Activated T-cell treated with anti-CD3 and anti-CD28 coated beads, Interleukin-2, amount 50 U/mL, for 1 hour (primary cell): ENCODE measurements at regions not wholly inside any gene's neighbourhood (a gene's known extent, or its start where the extent isn't known, plus 50 kb on each side); places are given as distances from the start of the nearest gene placed in this dataset.
"Not testable (repeated sequence)": the region's sequence is repeated elsewhere in the genome, so short reads cannot be mapped to it uniquely, and the experiment has no call there.

ENCODE experiments used
- DNase-seq: peaks from one replicate; pipeline ENCODE4 v3.0.0-alpha.2; 2020

DNA sequence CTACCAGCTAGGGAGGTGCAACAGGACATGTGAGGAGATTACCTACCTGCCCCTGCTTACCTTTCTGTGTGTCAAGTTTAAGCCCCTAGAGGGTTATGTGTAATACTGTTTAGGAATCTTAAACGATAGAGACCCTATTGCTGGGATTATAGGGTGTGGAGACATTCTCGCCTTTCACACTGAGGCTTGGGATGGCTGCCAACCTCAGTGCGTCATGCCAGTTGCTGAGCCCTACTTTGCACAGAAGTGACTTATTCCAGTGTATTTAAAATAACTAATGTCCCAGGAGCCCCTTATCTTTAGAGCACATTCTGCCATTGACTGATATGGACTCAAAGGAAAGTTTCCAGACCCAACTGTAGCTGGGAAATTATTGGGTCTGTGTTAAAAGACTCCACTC is 76.6 kb upstream of the XPA start:
- no peak for DNase-seq

DNA sequence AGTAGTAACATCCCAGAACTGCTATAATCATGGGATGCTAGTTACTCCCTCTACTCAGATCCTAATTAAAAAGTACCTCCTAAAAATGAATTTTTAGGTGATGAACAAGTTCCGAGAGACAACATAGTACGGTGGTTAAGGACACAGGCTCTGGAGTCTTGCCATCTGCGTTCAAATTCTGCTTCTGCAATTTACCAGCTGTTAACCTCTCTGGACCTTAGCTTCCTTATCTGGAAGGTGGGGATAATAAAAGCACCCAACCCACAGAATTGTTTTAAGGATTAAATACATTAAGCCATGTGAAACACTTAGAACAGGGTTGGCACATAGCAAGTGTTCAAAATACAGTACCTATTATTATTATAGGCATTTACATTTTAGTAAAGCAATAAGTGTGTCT is 77.5 kb upstream of the XPA start:
- DNase-seq: no peak

DNA sequence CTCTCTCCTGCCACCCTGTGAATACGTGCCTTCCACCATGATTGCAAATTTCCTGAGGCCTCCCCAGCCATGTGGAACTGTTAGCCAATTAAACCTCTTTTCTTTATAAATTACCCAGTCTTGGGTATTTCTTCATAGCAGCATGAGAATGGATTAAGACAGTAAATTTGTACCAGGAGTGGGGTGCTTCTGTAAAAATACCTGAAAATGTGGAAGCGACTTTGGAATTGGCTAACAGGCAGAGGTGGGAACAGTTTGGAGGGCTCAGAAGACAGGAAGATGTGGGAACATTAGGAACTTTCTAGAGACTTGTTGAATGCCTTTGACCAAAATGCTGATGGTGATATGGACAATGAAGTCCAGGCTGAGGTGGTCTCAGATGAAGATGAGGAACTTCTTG is 74.3 kb upstream of the FOXE1 start:
- DNase-seq: not testable (repeated sequence)

DNA sequence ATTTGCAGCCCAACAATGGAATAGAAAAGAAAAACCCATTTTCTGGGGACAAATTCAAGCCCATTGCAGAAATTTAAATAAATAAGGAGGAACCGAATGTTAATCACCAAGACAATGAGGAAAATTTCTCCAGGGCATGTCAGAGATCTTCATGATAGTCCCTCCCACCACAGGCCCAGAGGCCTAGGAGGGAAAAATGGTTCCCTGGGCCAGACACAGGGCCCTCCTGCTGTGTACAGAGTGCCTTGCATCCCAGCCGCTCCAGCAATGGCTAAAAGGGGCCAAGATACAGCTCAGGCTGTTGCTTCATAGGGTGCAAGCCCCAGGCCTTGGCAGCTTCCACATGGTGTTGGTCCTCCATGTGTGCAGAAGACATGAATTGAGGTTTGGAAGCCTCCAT is 73.4 kb upstream of the FOXE1 start:
- DNase-seq: no peak

DNA sequence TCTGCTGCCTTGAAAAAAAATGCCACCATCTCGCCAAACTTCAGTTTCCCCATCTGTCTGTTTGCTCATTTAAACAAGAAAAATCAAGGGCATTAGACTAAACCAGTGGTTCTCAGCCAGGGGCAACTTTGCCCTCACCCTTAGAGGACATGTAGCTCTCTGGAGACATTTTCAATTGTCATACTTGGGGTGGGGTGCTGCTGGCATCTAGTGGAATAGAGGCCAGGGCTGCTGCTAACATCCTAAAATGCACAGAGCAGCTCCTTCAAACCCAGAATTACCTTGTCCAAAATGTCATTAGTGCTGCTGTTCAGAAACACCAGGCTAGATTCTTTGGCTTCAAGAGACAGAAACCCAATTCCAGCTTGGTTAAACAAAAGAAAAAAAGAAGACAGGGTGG is 71.1 kb upstream of the FOXE1 start:
- no peak for DNase-seq

DNA sequence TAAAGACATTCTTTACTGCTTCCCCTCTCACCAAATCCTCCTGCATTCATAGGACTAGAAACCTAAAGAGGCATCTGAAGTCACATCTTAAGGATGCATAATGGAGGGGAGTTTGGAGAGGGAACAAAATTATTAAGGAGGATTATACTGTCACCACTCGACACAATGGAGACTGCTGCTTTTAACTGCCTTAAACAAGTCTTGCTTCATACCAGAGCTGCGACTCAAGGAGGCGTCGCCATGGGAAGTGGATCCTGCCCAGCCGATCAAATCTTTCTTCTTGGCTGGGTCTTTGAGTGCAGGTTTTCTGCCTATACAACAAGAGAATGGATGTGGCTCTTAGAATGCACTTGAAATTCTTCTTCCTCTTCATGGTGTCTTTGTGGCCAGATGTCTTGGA is 66.7 kb upstream of the FOXE1 start:
- DNase-seq: no peak

DNA sequence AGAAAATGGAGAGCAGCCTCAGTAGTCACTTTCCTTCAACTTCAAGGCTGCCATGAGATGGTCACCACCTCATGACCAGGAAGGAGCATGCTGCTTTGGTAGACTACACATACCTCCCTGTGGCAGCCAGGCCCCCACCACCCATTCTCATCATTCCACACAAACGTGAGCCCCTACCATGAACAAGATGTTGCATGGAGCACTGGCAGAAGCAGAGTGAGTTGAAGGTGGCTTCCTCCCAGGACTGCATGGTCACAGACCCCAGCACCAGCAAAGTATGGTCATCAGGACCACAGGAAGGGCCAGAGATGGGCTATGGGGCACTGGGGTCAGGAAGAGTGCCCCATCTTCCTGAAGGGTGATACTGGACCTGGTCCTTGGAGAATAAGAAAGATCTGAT is 65.5 kb upstream of the FOXE1 start:
- no peak for DNase-seq

DNA sequence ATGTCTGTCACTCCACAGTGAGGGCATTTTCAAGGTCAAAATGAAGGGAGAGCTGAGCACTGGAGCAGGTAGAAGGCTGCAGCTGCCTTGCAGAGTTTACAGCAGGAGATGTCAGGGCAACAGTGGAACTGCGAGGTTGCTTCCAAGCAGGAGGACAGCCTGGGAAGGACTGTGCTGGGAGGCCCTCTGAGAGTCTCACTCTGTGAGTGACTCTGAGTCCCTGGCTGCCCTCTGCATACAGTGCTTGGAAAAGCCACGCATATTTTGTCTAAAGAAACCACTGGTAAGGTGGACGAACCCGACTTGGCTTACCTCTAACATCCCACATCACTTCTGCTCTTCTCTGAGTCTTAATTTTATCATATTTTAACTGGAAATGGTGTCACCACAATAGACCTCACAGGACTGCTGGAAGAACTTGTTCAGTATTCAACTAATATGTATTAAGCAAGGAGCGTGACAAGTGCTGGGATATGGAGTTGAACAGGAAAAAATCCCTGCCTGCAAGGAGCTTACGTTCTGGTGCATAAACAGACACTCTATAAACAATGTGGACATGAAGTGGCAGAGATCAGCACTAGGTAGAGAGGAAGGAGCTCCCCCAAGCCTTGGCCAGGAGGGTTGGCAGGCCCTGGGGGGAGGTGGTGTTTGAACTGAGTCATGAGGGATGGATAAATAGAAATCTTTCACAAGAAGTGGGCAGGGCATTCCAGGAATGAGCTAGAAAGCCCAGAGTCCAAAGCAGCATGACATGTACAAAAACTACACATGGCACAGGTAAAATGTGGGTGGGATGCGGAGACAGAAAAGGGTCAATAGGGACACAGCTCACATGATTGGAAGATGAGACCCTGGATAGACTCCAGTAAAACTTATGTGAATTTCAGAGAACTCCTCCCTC is 64.0 kb upstream of the FOXE1 start:
- no peak for DNase-seq

DNA sequence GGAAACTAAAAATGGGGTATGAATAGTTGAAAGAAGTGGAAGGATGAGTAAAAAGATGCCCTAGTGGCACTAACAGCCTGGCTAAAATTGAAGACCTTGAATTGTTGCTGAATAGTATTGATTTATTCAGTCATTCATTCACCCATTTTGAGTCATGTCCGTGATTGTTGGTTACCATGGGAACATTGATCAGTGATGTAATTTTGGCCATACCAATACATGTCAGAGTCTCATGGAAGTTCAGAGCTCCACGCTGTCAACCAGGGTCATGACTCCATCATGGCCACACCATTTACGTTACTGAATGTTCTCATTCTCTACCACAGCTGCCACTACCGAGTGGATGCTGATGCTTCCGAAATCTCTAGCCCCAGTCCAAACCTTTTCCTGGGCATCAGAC is 62.5 kb upstream of the FOXE1 start:
- no peak for DNase-seq

DNA sequence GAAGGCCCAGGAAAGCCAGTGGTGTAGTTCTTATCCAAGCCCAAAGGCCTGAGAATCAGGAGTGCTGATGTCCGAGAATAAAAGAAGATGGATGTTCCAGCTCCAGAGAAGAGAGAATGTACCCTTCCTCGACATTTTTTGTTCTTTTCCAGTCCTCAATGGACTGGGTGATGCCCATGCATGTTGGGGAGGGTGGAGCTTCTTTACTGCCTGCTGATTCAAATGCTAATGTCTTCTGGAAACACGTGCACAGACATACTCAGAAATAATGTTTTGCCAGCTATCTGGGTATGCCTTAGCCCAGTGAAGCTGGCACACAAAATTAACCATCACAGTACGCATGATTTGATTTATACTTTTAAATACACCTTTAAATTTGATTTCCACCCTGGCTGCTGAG is 61.5 kb upstream of the FOXE1 start:
- no peak for DNase-seq

DNA sequence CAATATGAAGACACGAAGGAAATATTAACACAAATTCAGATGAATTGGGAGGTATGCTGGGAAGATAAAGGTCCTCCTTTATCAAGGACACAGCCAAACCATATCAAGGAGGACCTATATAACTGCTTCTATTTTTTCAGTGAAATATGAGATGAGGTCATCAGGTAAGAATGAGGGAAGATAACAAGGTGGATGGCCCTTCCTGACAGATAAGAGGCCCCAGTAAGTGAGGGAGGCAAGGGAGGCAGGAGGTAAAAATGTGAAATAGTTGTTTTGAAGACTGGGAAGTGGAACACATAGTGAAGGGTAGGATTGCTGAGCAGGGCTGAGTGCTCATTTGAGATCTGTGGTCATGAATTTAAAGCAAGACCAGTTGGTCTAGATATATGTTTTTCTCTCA is 60.0 kb upstream of the FOXE1 start:
- no peak for DNase-seq

DNA sequence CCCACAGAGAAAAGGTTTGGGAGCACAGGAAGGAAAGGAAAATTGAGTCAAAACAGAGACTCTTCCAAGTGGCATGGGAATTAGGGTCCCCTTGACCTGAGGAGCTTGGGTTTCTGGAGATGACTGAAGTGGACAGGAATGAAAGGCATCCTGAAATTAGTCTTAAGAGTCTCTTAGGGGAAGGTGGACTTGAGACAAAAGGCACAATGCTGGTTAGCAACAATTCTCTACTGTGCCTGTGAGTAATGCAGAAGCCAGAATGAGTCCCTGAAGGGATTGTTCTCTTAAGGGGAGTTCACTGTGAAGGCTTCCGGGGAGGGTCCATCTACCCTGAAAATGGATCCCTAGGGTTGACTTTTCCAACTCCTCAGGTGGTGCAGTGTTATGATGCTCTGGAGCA is 58.4 kb upstream of the FOXE1 start:
- no peak for DNase-seq

DNA sequence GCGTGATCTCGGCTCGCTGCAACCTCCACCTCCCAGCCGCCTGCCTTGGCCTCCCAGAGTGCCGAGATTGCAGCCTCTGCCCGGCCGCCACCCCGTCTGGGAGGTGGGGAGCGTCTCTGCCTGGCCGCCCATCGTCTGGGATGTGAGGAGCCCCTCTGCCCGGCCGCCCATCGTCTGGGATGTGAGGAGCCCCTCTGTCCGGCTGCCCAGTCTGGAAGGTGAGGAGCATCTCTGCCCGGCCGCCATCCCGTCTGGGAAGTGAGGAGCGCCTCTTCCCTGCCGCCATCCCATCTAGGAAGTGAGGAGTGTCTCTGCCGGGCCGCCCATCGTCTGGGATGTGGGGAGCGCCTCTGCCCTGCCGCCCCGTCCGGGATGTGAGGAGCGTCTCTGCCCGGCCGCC is 56.9 kb upstream of the FOXE1 start:
- not testable (repeated sequence) for DNase-seq

DNA sequence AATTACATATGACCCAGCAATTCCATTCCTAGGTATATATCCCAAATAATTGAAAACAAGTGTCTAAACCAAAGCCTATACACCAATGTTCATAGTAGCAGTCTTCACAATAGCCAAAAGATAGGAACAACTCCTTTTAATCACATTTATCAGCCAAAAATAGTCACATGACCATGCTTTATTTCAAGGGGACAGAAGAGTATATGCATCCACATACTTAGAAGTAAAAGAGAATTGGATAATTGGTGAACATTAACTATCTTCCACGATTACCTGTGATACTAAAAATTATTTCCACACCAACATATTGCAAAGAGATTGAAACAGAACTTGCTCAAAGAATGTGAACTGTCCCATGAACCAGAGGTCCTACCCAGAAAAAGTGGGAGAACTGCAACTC is 51.8 kb upstream of the FOXE1 start:
- no peak for DNase-seq

DNA sequence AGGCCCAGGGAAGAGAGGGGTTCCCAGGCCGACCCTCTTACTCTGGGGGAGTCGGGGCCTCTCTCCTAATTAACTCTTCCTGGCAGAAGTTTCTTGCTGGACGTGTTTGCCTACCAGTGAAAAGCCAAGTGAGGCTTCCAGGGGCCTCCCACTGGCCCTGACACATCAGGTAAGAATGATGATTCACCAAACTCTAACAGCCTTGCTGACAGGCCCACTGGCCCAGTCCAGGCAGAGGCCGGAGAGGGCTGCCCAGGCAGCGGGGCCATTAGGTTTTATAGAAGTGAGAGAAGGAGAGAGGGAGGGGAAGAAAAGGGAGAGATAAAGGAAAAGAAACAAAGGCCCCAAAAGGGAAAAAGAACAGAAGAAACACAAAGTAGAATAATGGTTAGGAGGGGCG is 50.8 kb upstream of the FOXE1 start:
- DNase-seq: no peak

DNA sequence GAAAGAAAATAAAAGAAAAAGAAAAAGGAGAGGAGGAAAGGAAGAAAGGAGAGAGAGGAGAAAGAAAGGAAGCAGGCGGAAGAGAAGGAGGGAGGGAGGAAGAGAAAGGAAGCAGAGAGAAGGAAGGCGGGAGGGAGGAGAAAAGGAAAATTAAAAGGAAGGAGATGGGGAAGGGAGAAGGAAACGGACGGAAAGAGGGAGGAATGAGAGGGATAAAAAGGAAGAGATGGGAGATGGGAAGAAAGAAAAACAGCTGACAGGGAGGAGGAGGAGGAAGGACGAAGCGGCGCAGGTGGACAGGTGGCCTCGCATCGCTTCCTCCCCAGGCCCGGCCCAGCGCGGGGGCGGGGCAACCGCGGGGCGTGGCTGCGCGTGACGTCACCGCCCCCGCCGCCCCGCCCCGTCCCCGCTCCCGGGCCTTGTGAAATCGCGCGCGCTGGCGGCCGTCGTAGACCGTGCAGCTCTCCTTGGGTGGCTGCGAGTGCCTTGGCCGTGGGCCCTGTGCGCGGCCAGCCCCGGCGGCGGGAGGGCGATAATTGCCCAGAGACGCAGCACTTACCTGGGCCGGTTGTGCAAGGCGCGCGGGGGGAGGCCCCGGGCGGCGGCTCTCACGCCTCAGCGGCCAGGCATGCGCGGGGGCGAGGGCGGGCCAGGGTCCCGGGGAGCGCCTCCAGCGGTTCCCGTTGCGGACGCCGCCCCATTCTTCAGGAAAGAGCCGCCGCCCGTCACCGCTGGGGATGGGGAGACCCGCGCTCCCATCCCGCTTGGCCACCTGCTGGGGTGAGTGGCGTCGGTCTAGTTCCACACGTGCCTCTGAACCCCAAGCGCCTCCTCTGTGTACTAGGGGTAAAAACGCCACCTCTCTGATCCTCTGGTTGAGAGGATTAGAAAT is 49.6 kb upstream of the FOXE1 start:
- DNase-seq: peak; percentile 82
